ENCODE measurements at regions not wholly inside any gene's neighbourhood (a gene's known extent, or its start where the extent isn't known, plus 50 kb on each side); places are given as distances from the start of the nearest gene placed in this dataset.

DNA sequence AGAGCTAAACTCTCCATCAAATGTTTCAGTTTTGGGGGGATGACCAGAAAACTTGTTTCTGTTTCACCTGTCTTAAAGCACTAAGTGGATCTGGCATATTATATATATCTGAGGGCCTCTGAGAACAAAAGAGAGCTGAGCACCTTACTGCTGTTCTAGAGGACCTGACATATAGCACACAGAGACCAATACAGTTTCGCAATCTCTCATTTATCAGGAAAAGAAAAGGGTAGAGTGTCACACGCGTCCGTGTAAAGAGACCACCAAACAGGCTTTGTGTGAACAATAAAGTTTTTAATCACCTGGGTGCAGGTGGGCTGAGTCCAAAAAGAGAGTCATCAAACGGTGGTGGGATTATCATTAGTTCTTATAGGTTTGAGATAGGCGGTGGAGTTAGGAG lies 434.5 kb upstream of the KCND2 start:
- TF ChIP-seq, protein P1, sequence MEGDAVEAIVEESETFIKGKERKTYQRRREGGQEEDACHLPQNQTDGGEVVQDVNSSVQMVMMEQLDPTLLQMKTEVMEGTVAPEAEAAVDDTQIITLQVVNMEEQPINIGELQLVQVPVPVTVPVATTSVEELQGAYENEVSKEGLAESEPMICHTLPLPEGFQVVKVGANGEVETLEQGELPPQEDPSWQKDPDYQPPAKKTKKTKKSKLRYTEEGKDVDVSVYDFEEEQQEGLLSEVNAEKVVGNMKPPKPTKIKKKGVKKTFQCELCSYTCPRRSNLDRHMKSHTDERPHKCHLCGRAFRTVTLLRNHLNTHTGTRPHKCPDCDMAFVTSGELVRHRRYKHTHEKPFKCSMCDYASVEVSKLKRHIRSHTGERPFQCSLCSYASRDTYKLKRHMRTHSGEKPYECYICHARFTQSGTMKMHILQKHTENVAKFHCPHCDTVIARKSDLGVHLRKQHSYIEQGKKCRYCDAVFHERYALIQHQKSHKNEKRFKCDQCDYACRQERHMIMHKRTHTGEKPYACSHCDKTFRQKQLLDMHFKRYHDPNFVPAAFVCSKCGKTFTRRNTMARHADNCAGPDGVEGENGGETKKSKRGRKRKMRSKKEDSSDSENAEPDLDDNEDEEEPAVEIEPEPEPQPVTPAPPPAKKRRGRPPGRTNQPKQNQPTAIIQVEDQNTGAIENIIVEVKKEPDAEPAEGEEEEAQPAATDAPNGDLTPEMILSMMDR (conservative IDR thresholded peaks at IDR 0.05; ENCODE audit: low read length) = no peak
- TF ChIP-seq EZH2phosphoT487 (IDR thresholded peaks at IDR 0.05; ENCODE audit: borderline replicate concordance) = no peak

Data from Loucy (cell line).